ENCODE measurements at regions not wholly inside any gene's neighbourhood (a gene's known extent, or its start where the extent isn't known, plus 50 kb on each side); places are given as distances from the start of the nearest gene placed in this dataset.

DNA sequence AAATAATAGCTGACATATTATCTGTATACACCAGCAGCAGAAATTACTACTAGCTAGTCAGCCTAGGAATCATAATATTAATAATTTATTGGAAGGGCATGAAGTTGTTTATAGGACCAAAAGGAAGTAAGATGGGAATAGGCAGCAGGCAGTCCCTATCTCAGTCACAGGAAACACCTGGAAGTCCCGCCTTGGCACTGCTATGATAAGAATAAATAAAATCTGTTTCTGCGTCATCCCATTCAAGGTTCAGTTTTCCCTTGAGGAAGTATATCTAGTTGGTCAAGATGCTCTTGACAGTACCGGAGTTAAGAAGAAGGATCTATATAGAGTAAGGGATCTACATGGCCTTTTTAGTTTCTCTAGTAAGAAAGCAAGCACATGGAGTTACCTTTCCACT lies 830.8 kb downstream of the DIAPH3 start:
- TF ChIP-seq REST (IDR thresholded peaks at IDR 0.05; ENCODE audit: insufficient replicate concordance, low read depth) (no peak), GABPA (IDR thresholded peaks at IDR 0.05; ENCODE audit: low read depth) (no peak)
- TF ChIP-seq, protein P1, sequence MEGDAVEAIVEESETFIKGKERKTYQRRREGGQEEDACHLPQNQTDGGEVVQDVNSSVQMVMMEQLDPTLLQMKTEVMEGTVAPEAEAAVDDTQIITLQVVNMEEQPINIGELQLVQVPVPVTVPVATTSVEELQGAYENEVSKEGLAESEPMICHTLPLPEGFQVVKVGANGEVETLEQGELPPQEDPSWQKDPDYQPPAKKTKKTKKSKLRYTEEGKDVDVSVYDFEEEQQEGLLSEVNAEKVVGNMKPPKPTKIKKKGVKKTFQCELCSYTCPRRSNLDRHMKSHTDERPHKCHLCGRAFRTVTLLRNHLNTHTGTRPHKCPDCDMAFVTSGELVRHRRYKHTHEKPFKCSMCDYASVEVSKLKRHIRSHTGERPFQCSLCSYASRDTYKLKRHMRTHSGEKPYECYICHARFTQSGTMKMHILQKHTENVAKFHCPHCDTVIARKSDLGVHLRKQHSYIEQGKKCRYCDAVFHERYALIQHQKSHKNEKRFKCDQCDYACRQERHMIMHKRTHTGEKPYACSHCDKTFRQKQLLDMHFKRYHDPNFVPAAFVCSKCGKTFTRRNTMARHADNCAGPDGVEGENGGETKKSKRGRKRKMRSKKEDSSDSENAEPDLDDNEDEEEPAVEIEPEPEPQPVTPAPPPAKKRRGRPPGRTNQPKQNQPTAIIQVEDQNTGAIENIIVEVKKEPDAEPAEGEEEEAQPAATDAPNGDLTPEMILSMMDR (IDR thresholded peaks at IDR 0.05; ENCODE audit: insufficient read depth, low read length): no peak

All from HL-60 (cell line).